ENCODE measurements at regions not wholly inside any gene's neighbourhood (a gene's known extent, or its start where the extent isn't known, plus 50 kb on each side); places are given as distances from the start of the nearest gene placed in this dataset.

GRCh38 chr5:133746834-133747233 lies 134.5 kb upstream of the FSTL4 start:
- H3K27me3 ChIP-seq (replicated peaks): no peaks in the 10 kb centered on the region
- no peak overlapping the region for H3K4me3 ChIP-seq (ENCODE audit: low read depth, low read length)
- no peak overlapping the region for H3K27ac ChIP-seq
- TF ChIP-seq, protein P1, sequence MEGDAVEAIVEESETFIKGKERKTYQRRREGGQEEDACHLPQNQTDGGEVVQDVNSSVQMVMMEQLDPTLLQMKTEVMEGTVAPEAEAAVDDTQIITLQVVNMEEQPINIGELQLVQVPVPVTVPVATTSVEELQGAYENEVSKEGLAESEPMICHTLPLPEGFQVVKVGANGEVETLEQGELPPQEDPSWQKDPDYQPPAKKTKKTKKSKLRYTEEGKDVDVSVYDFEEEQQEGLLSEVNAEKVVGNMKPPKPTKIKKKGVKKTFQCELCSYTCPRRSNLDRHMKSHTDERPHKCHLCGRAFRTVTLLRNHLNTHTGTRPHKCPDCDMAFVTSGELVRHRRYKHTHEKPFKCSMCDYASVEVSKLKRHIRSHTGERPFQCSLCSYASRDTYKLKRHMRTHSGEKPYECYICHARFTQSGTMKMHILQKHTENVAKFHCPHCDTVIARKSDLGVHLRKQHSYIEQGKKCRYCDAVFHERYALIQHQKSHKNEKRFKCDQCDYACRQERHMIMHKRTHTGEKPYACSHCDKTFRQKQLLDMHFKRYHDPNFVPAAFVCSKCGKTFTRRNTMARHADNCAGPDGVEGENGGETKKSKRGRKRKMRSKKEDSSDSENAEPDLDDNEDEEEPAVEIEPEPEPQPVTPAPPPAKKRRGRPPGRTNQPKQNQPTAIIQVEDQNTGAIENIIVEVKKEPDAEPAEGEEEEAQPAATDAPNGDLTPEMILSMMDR (IDR thresholded peaks at IDR 0.05; ENCODE audit: low read depth, low read length, missing control alignments): peak; percentile 44
- no peak for DNase-seq
- in situ Hi-C loops (cut with HindIII; ENCODE audit: low pct_ligation_motif_present, low sequenced_read_pairs): no loop called here
- H3K36me3 ChIP-seq (replicated peaks): no peaks in the 10 kb centered on the region

DNA sequence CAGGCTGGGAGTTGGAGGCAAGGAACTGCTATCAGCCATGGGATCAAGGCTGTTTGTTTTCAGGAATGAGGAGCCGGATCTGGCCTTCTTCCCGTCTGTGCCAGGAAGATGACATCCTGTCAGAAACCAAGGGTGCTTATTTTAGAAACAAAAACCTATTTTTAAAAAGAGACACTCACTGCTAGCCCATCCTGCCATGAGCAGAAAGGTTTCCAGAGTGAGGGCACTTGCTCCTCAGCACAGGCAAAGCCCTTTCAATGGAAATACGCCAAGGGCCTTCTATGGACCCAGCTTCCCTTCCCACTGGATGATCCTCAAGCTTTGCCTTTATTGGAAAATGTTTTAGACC lies 132.6 kb upstream of the FSTL4 start:
- no peak overlapping the region for H3K4me3 ChIP-seq (ENCODE audit: low read depth, low read length)
- in situ Hi-C loops (cut with HindIII; ENCODE audit: low pct_ligation_motif_present, low sequenced_read_pairs): no loop called here
- TF ChIP-seq, protein P1 (IDR thresholded peaks at IDR 0.05; ENCODE audit: low read depth, low read length, missing control alignments): no peak
- no peak for DNase-seq
- no peak overlapping the region for H3K27ac ChIP-seq
- H3K27me3 ChIP-seq (replicated peaks): no peaks in the 10 kb centered on the region
- H3K36me3 ChIP-seq (replicated peaks): no peaks in the 10 kb centered on the region

- Histone ChIP-seq H3K27ac (no peak overlapping the region), H3K27me3 (replicated peaks) (no peaks in the 10 kb centered on the region), H3K4me3 (ENCODE audit: low read depth, low read length) (no peak overlapping the region), H3K36me3 (replicated peaks) (no peaks in the 10 kb centered on the region)
- in situ Hi-C loops (cut with HindIII; ENCODE audit: low pct_ligation_motif_present, low sequenced_read_pairs): no loop called here
- TF ChIP-seq, protein P1 (IDR thresholded peaks at IDR 0.05; ENCODE audit: low read depth, low read length, missing control alignments): no peak
- DNase-seq: no peak
These were observed 132.0 kb upstream of the FSTL4 start for GRCh38 chr5:133744051-133744959.

- Histone ChIP-seq H3K36me3 (replicated peaks) (no peaks in the 10 kb centered on the region), H3K4me3 (ENCODE audit: low read depth, low read length) (no peak overlapping the region), H3K27me3 (replicated peaks) (no peaks in the 10 kb centered on the region), H3K27ac (no peak overlapping the region)
- no peak for DNase-seq
- TF ChIP-seq, protein P1 (IDR thresholded peaks at IDR 0.05; ENCODE audit: low read depth, low read length, missing control alignments): no peak
- in situ Hi-C loops (cut with HindIII; ENCODE audit: low pct_ligation_motif_present, low sequenced_read_pairs): no loop called here
These were observed 130.2 kb upstream of the FSTL4 start for GRCh38 chr5:133742431-133742988.

- in situ Hi-C loops (cut with HindIII; ENCODE audit: low pct_ligation_motif_present, low sequenced_read_pairs): no loop called here
- no peak for DNase-seq
- Histone ChIP-seq H3K4me3 (ENCODE audit: low read depth, low read length) (no peak overlapping the region), H3K36me3 (replicated peaks) (no peaks in the 10 kb centered on the region), H3K27me3 (replicated peaks) (no peaks in the 10 kb centered on the region), H3K27ac (no peak overlapping the region)
- TF ChIP-seq, protein P1 (IDR thresholded peaks at IDR 0.05; ENCODE audit: low read depth, low read length, missing control alignments): no peak
These were observed 129.5 kb upstream of the FSTL4 start for GRCh38 chr5:133741818-133742355.
